WTC11 (cell line): ENCODE measurements at regions not wholly inside any gene's neighbourhood (a gene's known extent, or its start where the extent isn't known, plus 50 kb on each side); places are given as distances from the start of the nearest gene placed in this dataset.

Source experiments
- ATAC-seq: fragments of 200-7000 bp; cut with Tn5 transposase; 2 replicates; pipeline ENCODE4 v1.10.0; 2021; ENCODE audit warnings: mild to moderate bottlenecking, moderate library complexity
- CTCF ChIA-PET: fragments of 300-600 bp; sonication (Branson Sonifier 250); formaldehyde crosslinking; loops from one replicate; lab custom pipeline; 2021; ENCODE audit warnings: antibody characterized with exemption; lab: Charles Lee
- POLR2A ChIA-PET: fragments of 350-600 bp; sonication (Branson Sonifier 250); formaldehyde crosslinking; loops from one replicate; lab custom pipeline; 2021; ENCODE audit warnings: antibody characterized with exemption; lab: Charles Lee
- DNase-seq: peaks from one replicate; pipeline ENCODE4 v3.0.0; 2021; ENCODE audit warnings: low spot score
- H3K27ac Mint-ChIP-seq: 2 replicates; pipeline ENCODE4 v1.8.0; 2021; ENCODE audit warnings: mixed read lengths
- H3K27me3 Mint-ChIP-seq: 2 replicates; pipeline ENCODE4 v1.8.0; 2021; ENCODE audit warnings: low read depth, mild to moderate bottlenecking, moderate library complexity, mixed read lengths
- H3K36me3 Mint-ChIP-seq: 2 replicates; pipeline ENCODE4 v1.8.0; 2021; ENCODE audit warnings: mixed read lengths
- H3K4me1 Mint-ChIP-seq: 2 replicates; pipeline ENCODE4 v1.8.0; 2022; ENCODE audit warnings: mixed read lengths
- H3K4me3 Mint-ChIP-seq: 2 replicates; pipeline ENCODE4 v1.8.0; 2021; ENCODE audit warnings: mild to moderate bottlenecking, moderate library complexity, mixed read lengths
- H3K9me3 Mint-ChIP-seq: 2 replicates; pipeline ENCODE4 v1.8.0; 2021; ENCODE audit warnings: mixed read lengths
- ELF4 ChIP-seq: sonication (generic); formaldehyde crosslinking; IDR thresholded peaks from 2 replicates; pipeline ENCODE4 v1.8.1; 2022; ENCODE audit warnings: low read depth, mild to moderate bottlenecking, moderate library complexity, missing genetic modification reagents
- ETV6 ChIP-seq: sonication (generic); formaldehyde crosslinking; IDR thresholded peaks from 2 replicates; pipeline ENCODE4 v1.8.1; 2022; ENCODE audit warnings: mild to moderate bottlenecking, missing genetic modification reagents
- FOXP1 ChIP-seq: sonication (generic); formaldehyde crosslinking; IDR thresholded peaks from 2 replicates; pipeline ENCODE4 v1.8.0; 2022; ENCODE audit warnings: missing genetic modification reagents, mild to moderate bottlenecking, moderate library complexity, borderline replicate concordance
- NR3C1 ChIP-seq: sonication (generic); formaldehyde crosslinking; conservative IDR thresholded peaks from 2 replicates; pipeline ENCODE4 v1.8.1; 2023; ENCODE audit warnings: low read depth, mild to moderate bottlenecking, missing genetic modification reagents
- TP53 ChIP-seq: sonication (generic); formaldehyde crosslinking; IDR thresholded peaks from 2 replicates; pipeline ENCODE4 v1.8.1; 2023; ENCODE audit warnings: mild to moderate bottlenecking, missing genetic modification reagents
- ZNF138 ChIP-seq: sonication (generic); formaldehyde crosslinking; conservative IDR thresholded peaks from 2 replicates; pipeline ENCODE4 v1.8.1; 2022; ENCODE audit warnings: mild to moderate bottlenecking, moderate library complexity, missing genetic modification reagents
- ZNF219 ChIP-seq: sonication (generic); formaldehyde crosslinking; IDR thresholded peaks from 2 replicates; pipeline ENCODE4 v1.8.0; 2023; ENCODE audit warnings: missing genetic modification reagents, mild to moderate bottlenecking, borderline replicate concordance
- ZNF232 ChIP-seq: sonication (generic); formaldehyde crosslinking; IDR thresholded peaks from 2 replicates; pipeline ENCODE4 v1.8.0; 2022; ENCODE audit warnings: mild to moderate bottlenecking, missing genetic modification reagents
- ZNF317 ChIP-seq: sonication (generic); formaldehyde crosslinking; IDR thresholded peaks from 2 replicates; pipeline ENCODE4 v1.8.1; 2023; ENCODE audit warnings: low read depth, mild to moderate bottlenecking, moderate library complexity, missing genetic modification reagents, borderline replicate concordance
- TF ChIP-seq, protein P1 (sequence below): fragments of 250-450 bp; sonication (Bioruptor Pico); conservative IDR thresholded peaks from 2 replicates; pipeline ENCODE4 v1.9.0; 2021; ENCODE audit warnings: mild to moderate bottlenecking
- TF ChIP-seq, protein P2 (sequence below): sonication (generic); formaldehyde crosslinking; conservative IDR thresholded peaks from 2 replicates; pipeline ENCODE4 v1.8.1; 2023; ENCODE audit warnings: mild to moderate bottlenecking, low read depth, missing genetic modification reagents, moderate library complexity
- TF ChIP-seq, protein P3 (sequence below): fragments of 250-450 bp; sonication (Bioruptor Pico); IDR thresholded peaks from 2 replicates; pipeline ENCODE4 v2.1.2; 2022; ENCODE audit warnings: mild to moderate bottlenecking, moderate library complexity
- TF ChIP-seq, protein P4 (sequence below): sonication (generic); formaldehyde crosslinking; IDR thresholded peaks from 2 replicates; pipeline ENCODE4 v1.8.1; 2023; ENCODE audit warnings: mild to moderate bottlenecking, missing genetic modification reagents
- TF ChIP-seq, protein P5 (sequence below): sonication (generic); formaldehyde crosslinking; IDR thresholded peaks from 2 replicates; pipeline ENCODE4 v1.8.1; 2023; ENCODE audit warnings: mild to moderate bottlenecking, missing genetic modification reagents, moderate library complexity
- TF ChIP-seq, protein P6 (sequence below): sonication (generic); formaldehyde crosslinking; IDR thresholded peaks from 2 replicates; pipeline ENCODE4 v1.8.1; 2023; ENCODE audit warnings: mild to moderate bottlenecking, missing genetic modification reagents
- TF ChIP-seq, protein P7 (sequence below): fragments of 250-450 bp; sonication (Bioruptor Pico); IDR thresholded peaks from 2 replicates; pipeline ENCODE4 v1.8.0; 2021; ENCODE audit warnings: mild to moderate bottlenecking
- TF ChIP-seq, protein P8 (sequence below): fragments of 200-600 bp; IDR thresholded peaks from 2 replicates; pipeline ENCODE4 v1.8.0; 2022; ENCODE audit warnings: antibody characterized with exemption
- TF ChIP-seq, protein P9 (sequence below): sonication (generic); formaldehyde crosslinking; IDR thresholded peaks from 2 replicates; pipeline ENCODE4 v1.8.0; 2022; ENCODE audit warnings: mild to moderate bottlenecking, missing genetic modification reagents
- TF ChIP-seq, protein P10 (sequence below): sonication (generic); formaldehyde crosslinking; IDR thresholded peaks from 2 replicates; pipeline ENCODE4 v1.8.1; 2022; ENCODE audit warnings: mild to moderate bottlenecking, missing genetic modification reagents, moderate library complexity, borderline replicate concordance

DNA sequence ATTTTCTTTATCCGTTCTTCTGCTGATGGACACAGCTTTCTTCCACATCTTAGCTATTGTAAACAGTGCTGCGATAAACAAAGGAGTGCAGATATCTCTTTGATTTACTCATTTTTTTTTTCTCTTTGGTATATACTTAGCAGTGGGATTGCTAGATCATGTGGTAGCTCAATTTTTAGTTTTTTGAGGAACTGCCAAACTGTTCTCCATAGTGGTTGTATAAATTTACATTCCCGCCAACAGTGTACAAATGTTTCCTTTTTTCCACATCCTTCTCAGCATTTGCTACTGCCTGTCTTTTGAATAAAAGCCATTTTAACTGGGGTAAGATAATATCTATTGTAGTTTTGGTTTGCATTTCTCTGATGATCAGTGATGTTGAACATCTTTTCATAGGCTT is 196.8 kb upstream of the ZNF717 start (continued):
- TF ChIP-seq, protein P1, sequence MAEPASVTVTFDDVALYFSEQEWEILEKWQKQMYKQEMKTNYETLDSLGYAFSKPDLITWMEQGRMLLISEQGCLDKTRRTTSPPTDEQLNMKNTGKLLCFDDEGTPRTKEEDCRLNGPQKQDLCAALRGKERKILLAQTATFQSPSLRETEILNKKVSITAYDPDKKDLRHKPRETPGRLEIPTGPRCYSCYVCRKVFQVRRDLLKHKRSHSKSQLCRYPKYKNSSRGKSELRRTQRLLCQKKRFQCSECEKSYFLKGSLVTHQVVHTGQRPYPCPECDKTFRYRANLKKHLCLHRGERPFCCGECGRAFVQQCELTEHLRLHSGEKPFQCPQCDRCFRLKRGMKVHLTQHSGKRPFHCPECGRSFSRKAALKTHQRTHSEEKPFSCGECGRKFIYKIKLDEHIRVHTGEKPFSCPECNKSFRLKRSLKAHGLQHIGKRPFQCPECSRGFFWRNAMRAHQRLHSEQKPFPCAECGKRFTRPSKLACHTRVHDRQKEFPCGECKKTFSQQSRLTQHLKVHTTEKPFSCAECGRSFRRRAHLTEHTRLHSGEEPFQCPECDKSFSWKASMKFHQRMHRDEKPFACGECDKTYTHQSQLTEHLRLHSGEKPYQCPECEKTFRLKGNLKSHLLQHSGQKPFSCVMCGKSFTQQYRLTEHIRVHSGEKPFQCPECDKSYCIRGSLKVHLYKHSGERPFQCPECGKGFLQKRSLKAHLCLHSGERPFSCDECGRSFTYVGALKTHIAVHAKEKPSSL (CRISPR knock-in tag), result no peak
- TF ChIP-seq ELF4 (CRISPR knock-in tag) (no peak), ZNF232 (CRISPR knock-in tag) (no peak)
- TF ChIP-seq, protein P2, sequence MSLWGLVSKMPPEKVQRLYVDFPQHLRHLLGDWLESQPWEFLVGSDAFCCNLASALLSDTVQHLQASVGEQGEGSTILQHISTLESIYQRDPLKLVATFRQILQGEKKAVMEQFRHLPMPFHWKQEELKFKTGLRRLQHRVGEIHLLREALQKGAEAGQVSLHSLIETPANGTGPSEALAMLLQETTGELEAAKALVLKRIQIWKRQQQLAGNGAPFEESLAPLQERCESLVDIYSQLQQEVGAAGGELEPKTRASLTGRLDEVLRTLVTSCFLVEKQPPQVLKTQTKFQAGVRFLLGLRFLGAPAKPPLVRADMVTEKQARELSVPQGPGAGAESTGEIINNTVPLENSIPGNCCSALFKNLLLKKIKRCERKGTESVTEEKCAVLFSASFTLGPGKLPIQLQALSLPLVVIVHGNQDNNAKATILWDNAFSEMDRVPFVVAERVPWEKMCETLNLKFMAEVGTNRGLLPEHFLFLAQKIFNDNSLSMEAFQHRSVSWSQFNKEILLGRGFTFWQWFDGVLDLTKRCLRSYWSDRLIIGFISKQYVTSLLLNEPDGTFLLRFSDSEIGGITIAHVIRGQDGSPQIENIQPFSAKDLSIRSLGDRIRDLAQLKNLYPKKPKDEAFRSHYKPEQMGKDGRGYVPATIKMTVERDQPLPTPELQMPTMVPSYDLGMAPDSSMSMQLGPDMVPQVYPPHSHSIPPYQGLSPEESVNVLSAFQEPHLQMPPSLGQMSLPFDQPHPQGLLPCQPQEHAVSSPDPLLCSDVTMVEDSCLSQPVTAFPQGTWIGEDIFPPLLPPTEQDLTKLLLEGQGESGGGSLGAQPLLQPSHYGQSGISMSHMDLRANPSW (CRISPR knock-in tag), result no peak

DNA sequence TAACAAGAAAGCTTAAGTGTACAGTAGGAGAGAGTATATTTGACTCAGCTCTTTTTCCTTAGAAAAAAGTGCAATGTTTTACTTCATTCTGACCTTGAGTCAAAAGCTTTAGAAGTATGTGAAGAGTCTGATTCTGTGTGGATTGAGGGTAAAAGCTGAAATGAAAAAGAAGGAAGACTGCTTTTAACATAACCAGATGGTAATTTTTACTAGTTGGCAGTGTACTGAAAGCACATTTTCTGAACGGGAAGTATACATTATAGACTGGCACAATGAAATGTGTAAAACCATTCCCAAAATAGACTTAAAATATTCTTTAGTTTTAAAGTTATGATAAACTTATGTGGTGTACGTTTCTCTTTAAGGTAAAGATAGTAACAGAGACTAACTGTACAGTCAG is 197.8 kb upstream of the ZNF717 start:
- ATAC-seq (no peak), DNase-seq (no peak)
- no peak overlapping the region for H3K27ac Mint-ChIP-seq
- POLR2A ChIA-PET, result no interaction called here
- peaks cover 5% of the 10 kb centered on the region for H3K36me3 Mint-ChIP-seq
- H3K27me3 Mint-ChIP-seq, result no peaks in the 10 kb centered on the region
- no peaks in the 10 kb centered on the region for H3K4me1 Mint-ChIP-seq
- no peak overlapping the region for H3K4me3 Mint-ChIP-seq
- H3K9me3 Mint-ChIP-seq, result peaks cover 6% of the 10 kb centered on the region
- CTCF ChIA-PET, result no interaction called here
- TF ChIP-seq ZNF219 (CRISPR knock-in tag), result no peak
- TF ChIP-seq, protein P3, sequence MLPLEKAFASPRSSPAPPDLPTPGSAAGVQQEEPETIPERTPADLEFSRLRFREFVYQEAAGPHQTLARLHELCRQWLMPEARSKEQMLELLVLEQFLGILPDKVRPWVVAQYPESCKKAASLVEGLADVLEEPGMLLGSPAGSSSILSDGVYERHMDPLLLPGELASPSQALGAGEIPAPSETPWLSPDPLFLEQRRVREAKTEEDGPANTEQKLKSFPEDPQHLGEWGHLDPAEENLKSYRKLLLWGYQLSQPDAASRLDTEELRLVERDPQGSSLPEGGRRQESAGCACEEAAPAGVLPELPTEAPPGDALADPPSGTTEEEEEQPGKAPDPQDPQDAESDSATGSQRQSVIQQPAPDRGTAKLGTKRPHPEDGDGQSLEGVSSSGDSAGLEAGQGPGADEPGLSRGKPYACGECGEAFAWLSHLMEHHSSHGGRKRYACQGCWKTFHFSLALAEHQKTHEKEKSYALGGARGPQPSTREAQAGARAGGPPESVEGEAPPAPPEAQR (CRISPR knock-in tag), result no peak
- TF ChIP-seq, protein P4, sequence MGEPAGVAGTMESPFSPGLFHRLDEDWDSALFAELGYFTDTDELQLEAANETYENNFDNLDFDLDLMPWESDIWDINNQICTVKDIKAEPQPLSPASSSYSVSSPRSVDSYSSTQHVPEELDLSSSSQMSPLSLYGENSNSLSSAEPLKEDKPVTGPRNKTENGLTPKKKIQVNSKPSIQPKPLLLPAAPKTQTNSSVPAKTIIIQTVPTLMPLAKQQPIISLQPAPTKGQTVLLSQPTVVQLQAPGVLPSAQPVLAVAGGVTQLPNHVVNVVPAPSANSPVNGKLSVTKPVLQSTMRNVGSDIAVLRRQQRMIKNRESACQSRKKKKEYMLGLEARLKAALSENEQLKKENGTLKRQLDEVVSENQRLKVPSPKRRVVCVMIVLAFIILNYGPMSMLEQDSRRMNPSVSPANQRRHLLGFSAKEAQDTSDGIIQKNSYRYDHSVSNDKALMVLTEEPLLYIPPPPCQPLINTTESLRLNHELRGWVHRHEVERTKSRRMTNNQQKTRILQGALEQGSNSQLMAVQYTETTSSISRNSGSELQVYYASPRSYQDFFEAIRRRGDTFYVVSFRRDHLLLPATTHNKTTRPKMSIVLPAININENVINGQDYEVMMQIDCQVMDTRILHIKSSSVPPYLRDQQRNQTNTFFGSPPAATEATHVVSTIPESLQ (CRISPR knock-in tag), result no peak
- no peak for TF ChIP-seq ZNF138 (CRISPR knock-in tag)
- TF ChIP-seq, protein P5, sequence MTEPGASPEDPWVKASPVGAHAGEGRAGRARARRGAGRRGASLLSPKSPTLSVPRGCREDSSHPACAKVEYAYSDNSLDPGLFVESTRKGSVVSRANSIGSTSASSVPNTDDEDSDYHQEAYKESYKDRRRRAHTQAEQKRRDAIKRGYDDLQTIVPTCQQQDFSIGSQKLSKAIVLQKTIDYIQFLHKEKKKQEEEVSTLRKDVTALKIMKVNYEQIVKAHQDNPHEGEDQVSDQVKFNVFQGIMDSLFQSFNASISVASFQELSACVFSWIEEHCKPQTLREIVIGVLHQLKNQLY, result no peak
- TF ChIP-seq, protein P6, sequence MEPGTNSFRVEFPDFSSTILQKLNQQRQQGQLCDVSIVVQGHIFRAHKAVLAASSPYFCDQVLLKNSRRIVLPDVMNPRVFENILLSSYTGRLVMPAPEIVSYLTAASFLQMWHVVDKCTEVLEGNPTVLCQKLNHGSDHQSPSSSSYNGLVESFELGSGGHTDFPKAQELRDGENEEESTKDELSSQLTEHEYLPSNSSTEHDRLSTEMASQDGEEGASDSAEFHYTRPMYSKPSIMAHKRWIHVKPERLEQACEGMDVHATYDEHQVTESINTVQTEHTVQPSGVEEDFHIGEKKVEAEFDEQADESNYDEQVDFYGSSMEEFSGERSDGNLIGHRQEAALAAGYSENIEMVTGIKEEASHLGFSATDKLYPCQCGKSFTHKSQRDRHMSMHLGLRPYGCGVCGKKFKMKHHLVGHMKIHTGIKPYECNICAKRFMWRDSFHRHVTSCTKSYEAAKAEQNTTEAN, result no peak
- TF ChIP-seq FOXP1 (CRISPR knock-in tag), result no peak
- TF ChIP-seq TP53 (CRISPR knock-in tag), result no peak
- TF ChIP-seq, protein P7, sequence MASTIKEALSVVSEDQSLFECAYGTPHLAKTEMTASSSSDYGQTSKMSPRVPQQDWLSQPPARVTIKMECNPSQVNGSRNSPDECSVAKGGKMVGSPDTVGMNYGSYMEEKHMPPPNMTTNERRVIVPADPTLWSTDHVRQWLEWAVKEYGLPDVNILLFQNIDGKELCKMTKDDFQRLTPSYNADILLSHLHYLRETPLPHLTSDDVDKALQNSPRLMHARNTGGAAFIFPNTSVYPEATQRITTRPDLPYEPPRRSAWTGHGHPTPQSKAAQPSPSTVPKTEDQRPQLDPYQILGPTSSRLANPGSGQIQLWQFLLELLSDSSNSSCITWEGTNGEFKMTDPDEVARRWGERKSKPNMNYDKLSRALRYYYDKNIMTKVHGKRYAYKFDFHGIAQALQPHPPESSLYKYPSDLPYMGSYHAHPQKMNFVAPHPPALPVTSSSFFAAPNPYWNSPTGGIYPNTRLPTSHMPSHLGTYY (CRISPR knock-in tag), result no peak
- TF ChIP-seq ZNF317 (CRISPR knock-in tag), result no peak
- TF ChIP-seq, protein P8, sequence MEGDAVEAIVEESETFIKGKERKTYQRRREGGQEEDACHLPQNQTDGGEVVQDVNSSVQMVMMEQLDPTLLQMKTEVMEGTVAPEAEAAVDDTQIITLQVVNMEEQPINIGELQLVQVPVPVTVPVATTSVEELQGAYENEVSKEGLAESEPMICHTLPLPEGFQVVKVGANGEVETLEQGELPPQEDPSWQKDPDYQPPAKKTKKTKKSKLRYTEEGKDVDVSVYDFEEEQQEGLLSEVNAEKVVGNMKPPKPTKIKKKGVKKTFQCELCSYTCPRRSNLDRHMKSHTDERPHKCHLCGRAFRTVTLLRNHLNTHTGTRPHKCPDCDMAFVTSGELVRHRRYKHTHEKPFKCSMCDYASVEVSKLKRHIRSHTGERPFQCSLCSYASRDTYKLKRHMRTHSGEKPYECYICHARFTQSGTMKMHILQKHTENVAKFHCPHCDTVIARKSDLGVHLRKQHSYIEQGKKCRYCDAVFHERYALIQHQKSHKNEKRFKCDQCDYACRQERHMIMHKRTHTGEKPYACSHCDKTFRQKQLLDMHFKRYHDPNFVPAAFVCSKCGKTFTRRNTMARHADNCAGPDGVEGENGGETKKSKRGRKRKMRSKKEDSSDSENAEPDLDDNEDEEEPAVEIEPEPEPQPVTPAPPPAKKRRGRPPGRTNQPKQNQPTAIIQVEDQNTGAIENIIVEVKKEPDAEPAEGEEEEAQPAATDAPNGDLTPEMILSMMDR, result no peak
- TF ChIP-seq, protein P9, sequence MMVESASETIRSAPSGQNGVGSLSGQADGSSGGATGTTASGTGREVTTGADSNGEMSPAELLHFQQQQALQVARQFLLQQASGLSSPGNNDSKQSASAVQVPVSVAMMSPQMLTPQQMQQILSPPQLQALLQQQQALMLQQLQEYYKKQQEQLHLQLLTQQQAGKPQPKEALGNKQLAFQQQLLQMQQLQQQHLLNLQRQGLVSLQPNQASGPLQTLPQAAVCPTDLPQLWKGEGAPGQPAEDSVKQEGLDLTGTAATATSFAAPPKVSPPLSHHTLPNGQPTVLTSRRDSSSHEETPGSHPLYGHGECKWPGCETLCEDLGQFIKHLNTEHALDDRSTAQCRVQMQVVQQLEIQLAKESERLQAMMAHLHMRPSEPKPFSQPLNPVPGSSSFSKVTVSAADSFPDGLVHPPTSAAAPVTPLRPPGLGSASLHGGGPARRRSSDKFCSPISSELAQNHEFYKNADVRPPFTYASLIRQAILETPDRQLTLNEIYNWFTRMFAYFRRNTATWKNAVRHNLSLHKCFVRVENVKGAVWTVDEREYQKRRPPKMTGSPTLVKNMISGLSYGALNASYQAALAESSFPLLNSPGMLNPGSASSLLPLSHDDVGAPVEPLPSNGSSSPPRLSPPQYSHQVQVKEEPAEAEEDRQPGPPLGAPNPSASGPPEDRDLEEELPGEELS, result no peak
- TF ChIP-seq, protein P10, sequence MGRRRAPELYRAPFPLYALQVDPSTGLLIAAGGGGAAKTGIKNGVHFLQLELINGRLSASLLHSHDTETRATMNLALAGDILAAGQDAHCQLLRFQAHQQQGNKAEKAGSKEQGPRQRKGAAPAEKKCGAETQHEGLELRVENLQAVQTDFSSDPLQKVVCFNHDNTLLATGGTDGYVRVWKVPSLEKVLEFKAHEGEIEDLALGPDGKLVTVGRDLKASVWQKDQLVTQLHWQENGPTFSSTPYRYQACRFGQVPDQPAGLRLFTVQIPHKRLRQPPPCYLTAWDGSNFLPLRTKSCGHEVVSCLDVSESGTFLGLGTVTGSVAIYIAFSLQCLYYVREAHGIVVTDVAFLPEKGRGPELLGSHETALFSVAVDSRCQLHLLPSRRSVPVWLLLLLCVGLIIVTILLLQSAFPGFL (CRISPR knock-in tag), result no peak
- no peak for TF ChIP-seq ETV6 (CRISPR knock-in tag)
- TF ChIP-seq NR3C1 (CRISPR knock-in tag), result no peak
